Panc1 (cell line): ENCODE measurements at regions not wholly inside any gene's neighbourhood (a gene's known extent, or its start where the extent isn't known, plus 50 kb on each side); places are given as distances from the start of the nearest gene placed in this dataset.

Source experiments
- ATAC-seq: fragments of 200-7000 bp; cut with Tn5 transposase; 2 replicates; pipeline ENCODE4 v1.9.1; 2020; ENCODE audit warnings: mild to moderate bottlenecking, moderate library complexity
- BruUV-seq: library from RNA; stranded (reverse); fragments of 400-500 nt; replicated peaks from 2 replicates; lab custom pipeline; 2021; lab: Mats Ljungman, UMichigan
- CTCF ChIA-PET: fragments of 300-600 bp; sonication (Branson Sonifier 250); formaldehyde crosslinking; loops from one replicate; lab custom pipeline; 2022; ENCODE audit warnings: antibody characterized with exemption; lab: Charles Lee
- POLR2A ChIA-PET: fragments of 300-600 bp; sonication (Branson Sonifier 250); formaldehyde crosslinking; loops from one replicate; lab custom pipeline; 2022; ENCODE audit warnings: antibody characterized with exemption; lab: Charles Lee
- DNase-seq: peaks from one replicate; pipeline ENCODE4 v3.0.0-alpha.2; 2010; ENCODE audit warnings: low read depth, low spot score
- H3K27ac ChIP-seq: 2 replicates; pipeline ENCODE4 v1.5.1; 2011; ENCODE audit warnings: mild to moderate bottlenecking, low read length, inconsistent platforms
- H3K27me3 ChIP-seq: fragments of 200-500 bp; sonication (Bioruptor generic); 2 replicates; pipeline ENCODE4 v1.6.0; 2014; ENCODE audit warnings: low read length, inconsistent platforms; ENCODE audit not compliant: control insufficient read depth, insufficient read depth
- H3K36me3 ChIP-seq: fragments of 200-500 bp; sonication (Bioruptor generic); 2 replicates; pipeline ENCODE4 v1.5.1; 2014; ENCODE audit warnings: inconsistent platforms, mild to moderate bottlenecking, low read length, moderate library complexity; ENCODE audit not compliant: control insufficient read depth, insufficient read depth
- H3K4me1 ChIP-seq: 2 replicates; pipeline ENCODE4 v1.5.1; 2011; ENCODE audit warnings: inconsistent platforms, mild to moderate bottlenecking, low read length, moderate library complexity; ENCODE audit not compliant: control insufficient read depth, insufficient read depth
- H3K4me3 ChIP-seq, 2 experiments: 2 replicates each; pipeline ENCODE4 v1.5.1; 2011 to 2012; ENCODE audit warnings: low read depth in 2 of 2, low read length in 2 of 2, mild to moderate bottlenecking in 2 of 2, inconsistent platforms in 1 of 2, moderate library complexity in 1 of 2
- H3K9me3 ChIP-seq: fragments of 200-500 bp; sonication (Bioruptor generic); 2 replicates; pipeline ENCODE4 v1.5.1; 2014; ENCODE audit warnings: low read depth, mild to moderate bottlenecking, inconsistent platforms, low read length, moderate library complexity; ENCODE audit not compliant: control insufficient read depth, insufficient read depth
- POLR2AphosphoS5 ChIP-seq: IDR thresholded peaks from 2 replicates; pipeline ENCODE4 v1.6.1; 2012; ENCODE audit warnings: mild to moderate bottlenecking, low read depth, low read length, moderate library complexity
- SIN3A ChIP-seq: IDR thresholded peaks from 2 replicates; pipeline ENCODE4 v1.6.1; 2012; ENCODE audit warnings: low read depth, mild to moderate bottlenecking, low read length, moderate library complexity, borderline replicate concordance; ENCODE audit not compliant: insufficient read depth
- TCF7L2 ChIP-seq: IDR thresholded peaks from 2 replicates; pipeline ENCODE4 v1.6.1; 2011; ENCODE audit warnings: mild to moderate bottlenecking, low read depth, low read length, inconsistent platforms
- in situ Hi-C: cut with HindIII; loops from 2 replicates; pipeline ENCODE4 v1.10.0; 2016; ENCODE audit warnings: low sequenced_read_pairs, low pct_unique_long_range_greater_than_20kb
- intact Hi-C: fragments of 100-400 bp; cut with micrococcal nuclease; formaldehyde crosslinking; loops from one replicate; pipeline ENCODE4 v1.10.0; 2022; ENCODE audit not compliant: unreplicated experiment
- TF ChIP-seq, protein P1 (sequence below), 2 experiments: IDR thresholded peaks; 2 replicates each; pipeline ENCODE4 v1.6.1; 2011 to 2012; ENCODE audit warnings: low read depth in 2 of 2, control low read depth in 1 of 2, low read length in 1 of 2, mild to moderate bottlenecking in 1 of 2, moderate library complexity in 1 of 2; ENCODE audit not compliant: insufficient read depth in 1 of 2
- TF ChIP-seq, protein P2 (sequence below): fragments of 450-650 bp; IDR thresholded peaks from 2 replicates; pipeline ENCODE4 v1.5.1; 2017; ENCODE audit warnings: mild to moderate bottlenecking

DNA sequence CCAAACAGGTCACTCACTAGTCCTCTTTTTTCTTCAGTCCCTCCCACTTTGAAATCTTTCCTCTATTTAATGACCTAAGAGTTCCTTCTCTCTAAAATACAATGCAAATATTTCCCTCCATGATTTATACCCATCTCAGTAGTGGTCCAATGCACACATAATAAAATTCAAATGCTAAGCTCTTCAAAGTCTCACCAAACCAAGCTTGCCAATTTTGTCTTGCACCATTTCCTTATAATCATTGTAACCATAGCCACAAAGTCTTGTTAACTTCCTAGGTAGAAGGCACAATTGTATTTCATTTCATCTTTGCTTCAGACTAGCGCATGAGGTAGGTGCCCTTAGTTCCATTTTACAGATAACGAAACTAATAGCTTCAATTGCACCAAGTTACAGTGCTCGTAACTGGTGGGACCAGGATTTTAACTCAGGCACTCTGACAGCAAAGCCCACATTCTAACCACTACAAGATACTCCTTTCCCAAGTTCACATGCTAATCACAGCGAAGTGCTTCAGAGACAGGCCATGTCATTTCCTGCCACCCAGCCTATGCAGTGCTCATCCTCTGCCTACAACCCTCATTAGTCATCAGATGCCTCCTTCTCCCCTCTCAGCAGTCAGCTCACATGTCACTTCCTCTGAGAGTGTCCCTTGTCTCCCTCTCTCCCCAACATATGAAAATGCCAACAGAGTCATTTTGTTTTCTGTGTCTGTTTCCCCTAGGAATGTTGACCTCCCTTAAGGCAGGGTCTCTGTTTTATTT lies 66.9 kb upstream of the PPARGC1A start:
- BruUV-seq, result no TSS peak
- TF ChIP-seq, protein P1, sequence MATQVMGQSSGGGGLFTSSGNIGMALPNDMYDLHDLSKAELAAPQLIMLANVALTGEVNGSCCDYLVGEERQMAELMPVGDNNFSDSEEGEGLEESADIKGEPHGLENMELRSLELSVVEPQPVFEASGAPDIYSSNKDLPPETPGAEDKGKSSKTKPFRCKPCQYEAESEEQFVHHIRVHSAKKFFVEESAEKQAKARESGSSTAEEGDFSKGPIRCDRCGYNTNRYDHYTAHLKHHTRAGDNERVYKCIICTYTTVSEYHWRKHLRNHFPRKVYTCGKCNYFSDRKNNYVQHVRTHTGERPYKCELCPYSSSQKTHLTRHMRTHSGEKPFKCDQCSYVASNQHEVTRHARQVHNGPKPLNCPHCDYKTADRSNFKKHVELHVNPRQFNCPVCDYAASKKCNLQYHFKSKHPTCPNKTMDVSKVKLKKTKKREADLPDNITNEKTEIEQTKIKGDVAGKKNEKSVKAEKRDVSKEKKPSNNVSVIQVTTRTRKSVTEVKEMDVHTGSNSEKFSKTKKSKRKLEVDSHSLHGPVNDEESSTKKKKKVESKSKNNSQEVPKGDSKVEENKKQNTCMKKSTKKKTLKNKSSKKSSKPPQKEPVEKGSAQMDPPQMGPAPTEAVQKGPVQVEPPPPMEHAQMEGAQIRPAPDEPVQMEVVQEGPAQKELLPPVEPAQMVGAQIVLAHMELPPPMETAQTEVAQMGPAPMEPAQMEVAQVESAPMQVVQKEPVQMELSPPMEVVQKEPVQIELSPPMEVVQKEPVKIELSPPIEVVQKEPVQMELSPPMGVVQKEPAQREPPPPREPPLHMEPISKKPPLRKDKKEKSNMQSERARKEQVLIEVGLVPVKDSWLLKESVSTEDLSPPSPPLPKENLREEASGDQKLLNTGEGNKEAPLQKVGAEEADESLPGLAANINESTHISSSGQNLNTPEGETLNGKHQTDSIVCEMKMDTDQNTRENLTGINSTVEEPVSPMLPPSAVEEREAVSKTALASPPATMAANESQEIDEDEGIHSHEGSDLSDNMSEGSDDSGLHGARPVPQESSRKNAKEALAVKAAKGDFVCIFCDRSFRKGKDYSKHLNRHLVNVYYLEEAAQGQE (IDR thresholded peaks at IDR 0.05; ENCODE audit: insufficient read depth in 1 of 2, low read depth in 2 of 2, low read length in 1 of 2), result no peak
- no peak for TF ChIP-seq TCF7L2
- TF ChIP-seq, protein P2, sequence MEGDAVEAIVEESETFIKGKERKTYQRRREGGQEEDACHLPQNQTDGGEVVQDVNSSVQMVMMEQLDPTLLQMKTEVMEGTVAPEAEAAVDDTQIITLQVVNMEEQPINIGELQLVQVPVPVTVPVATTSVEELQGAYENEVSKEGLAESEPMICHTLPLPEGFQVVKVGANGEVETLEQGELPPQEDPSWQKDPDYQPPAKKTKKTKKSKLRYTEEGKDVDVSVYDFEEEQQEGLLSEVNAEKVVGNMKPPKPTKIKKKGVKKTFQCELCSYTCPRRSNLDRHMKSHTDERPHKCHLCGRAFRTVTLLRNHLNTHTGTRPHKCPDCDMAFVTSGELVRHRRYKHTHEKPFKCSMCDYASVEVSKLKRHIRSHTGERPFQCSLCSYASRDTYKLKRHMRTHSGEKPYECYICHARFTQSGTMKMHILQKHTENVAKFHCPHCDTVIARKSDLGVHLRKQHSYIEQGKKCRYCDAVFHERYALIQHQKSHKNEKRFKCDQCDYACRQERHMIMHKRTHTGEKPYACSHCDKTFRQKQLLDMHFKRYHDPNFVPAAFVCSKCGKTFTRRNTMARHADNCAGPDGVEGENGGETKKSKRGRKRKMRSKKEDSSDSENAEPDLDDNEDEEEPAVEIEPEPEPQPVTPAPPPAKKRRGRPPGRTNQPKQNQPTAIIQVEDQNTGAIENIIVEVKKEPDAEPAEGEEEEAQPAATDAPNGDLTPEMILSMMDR, result no peak
- ChIA-PET POLR2A (no interaction called here), CTCF (no interaction called here)
- H3K36me3 ChIP-seq, result no peaks in the 10 kb centered on the region
- no peak overlapping the region for H3K27ac ChIP-seq
- in situ Hi-C loops, result no loop called here
- no peaks in the 10 kb centered on the region for H3K4me1 ChIP-seq
- no peak for DNase-seq
- no peaks in the 10 kb centered on the region for H3K27me3 ChIP-seq
- no peaks in the 10 kb centered on the region for H3K9me3 ChIP-seq
- no peak overlapping the region for H3K4me3 ChIP-seq
- ATAC-seq, result no peak
- intact Hi-C loops, result no loop called here

DNA sequence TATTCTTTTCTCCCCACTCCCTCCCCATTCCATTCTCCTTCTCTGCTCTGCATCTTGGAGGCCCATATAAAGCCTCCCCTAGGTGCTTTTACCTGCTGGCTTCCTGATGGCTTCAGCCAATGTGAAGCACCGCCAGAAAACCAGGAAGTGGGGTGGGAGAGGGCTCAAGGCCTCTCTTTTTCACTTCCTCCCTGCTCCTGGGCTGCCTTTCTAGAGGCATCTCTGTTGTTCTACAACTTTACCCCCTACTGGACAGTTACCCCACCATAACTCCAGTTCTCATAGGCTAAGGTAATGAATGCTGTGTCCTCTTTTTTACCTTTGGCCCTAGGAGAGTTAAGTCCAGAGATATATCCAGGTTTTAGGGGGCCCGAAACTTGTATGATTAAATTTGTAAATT lies 62.4 kb upstream of the PPARGC1A start:
- Histone ChIP-seq H3K36me3 (no peaks in the 10 kb centered on the region), H3K27me3 (no peaks in the 10 kb centered on the region), H3K4me1 (no peaks in the 10 kb centered on the region), H3K9me3 (no peaks in the 10 kb centered on the region), H3K4me3 (no peak overlapping the region), H3K27ac (no peak overlapping the region)
- POLR2A ChIA-PET, result no interaction called here
- CTCF ChIA-PET, result no interaction called here
- DNase-seq (no peak), ATAC-seq (no peak)
- TF ChIP-seq, protein P1 (IDR thresholded peaks at IDR 0.05; ENCODE audit: insufficient read depth in 1 of 2, low read depth in 2 of 2, low read length in 1 of 2), result no peak
- TF ChIP-seq, protein P2, result no peak
- TF ChIP-seq TCF7L2, result no peak
- no peak for TF ChIP-seq SIN3A
- no peak for TF ChIP-seq POLR2AphosphoS5
- intact Hi-C loops, result no loop called here
- in situ Hi-C loops, result no loop called here
- no TSS peak for BruUV-seq
